SU-DHL-6 (cell line): ENCODE measurements at regions not wholly inside any gene's neighbourhood (a gene's known extent, or its start where the extent isn't known, plus 50 kb on each side); places are given as distances from the start of the nearest gene placed in this dataset.

Source experiments
- H2AFZ ChIP-seq: fragments of 200-600 bp; sonication (generic); 2 replicates; pipeline ENCODE4 v1.6.1; 2014; ENCODE audit warnings: low read depth, mild to moderate bottlenecking, moderate library complexity, mixed read lengths, antibody characterized with exemption, low read length; ENCODE audit not compliant: severe bottlenecking
- H3F3A ChIP-seq: fragments of 200-600 bp; shearing (Covaris generic); 2 replicates; pipeline ENCODE4 v1.6.0; 2016; ENCODE audit warnings: antibody characterized with exemption, mild to moderate bottlenecking; ENCODE audit not compliant: insufficient read depth
- H3K27ac ChIP-seq: fragments of 200-600 bp; sonication (generic); 2 replicates; pipeline ENCODE4 v1.5.1; 2016; ENCODE audit warnings: low read depth, mild to moderate bottlenecking, low read length, moderate library complexity, mixed read lengths
- H3K27me3 ChIP-seq: fragments of 200-600 bp; sonication (generic), shearing (Covaris generic); 2 replicates; pipeline ENCODE4 v1.6.0; 2014; ENCODE audit warnings: mild to moderate bottlenecking, low read length
- H3K36me3 ChIP-seq: fragments of 200-600 bp; sonication (generic); 2 replicates; pipeline ENCODE4 v1.6.1; 2014; ENCODE audit warnings: mild to moderate bottlenecking, low read length, mixed read lengths
- H3K4me2 ChIP-seq: fragments of 300-600, 200-600 bp; shearing (Covaris generic), sonication (generic); 2 replicates; pipeline ENCODE4 v1.6.0; 2014; ENCODE audit warnings: low read length, low read depth, mild to moderate bottlenecking; ENCODE audit not compliant: poor library complexity, severe bottlenecking
- H3K4me3 ChIP-seq: fragments of 200-600 bp; sonication (generic); 2 replicates; pipeline ENCODE4 v1.5.1; 2014; ENCODE audit warnings: antibody characterized with exemption, low read length, mild to moderate bottlenecking, mixed read lengths; ENCODE audit not compliant: insufficient read depth, poor library complexity, severe bottlenecking
- H3K79me2 ChIP-seq: fragments of 200-600 bp; sonication (generic); 2 replicates; pipeline ENCODE4 v1.6.1; 2014; ENCODE audit warnings: mild to moderate bottlenecking, low read length, moderate library complexity; ENCODE audit not compliant: insufficient read depth
- H3K9ac ChIP-seq: fragments of 200-600 bp; sonication (generic); 2 replicates; pipeline ENCODE4 v1.7.0; 2014; ENCODE audit warnings: mild to moderate bottlenecking, low read length
- H3K9me2 ChIP-seq: fragments of 200-600 bp; sonication (generic); replicated peaks from 2 replicates; pipeline ENCODE4 v1.6.1; 2014; ENCODE audit warnings: low read length; ENCODE audit not compliant: insufficient read depth
- H3K9me3 ChIP-seq: fragments of 200-600 bp; sonication (generic); 2 replicates; pipeline ENCODE4 v1.6.1; 2014; ENCODE audit warnings: low read length, mixed read lengths; ENCODE audit not compliant: insufficient read depth
- H4K20me1 ChIP-seq: fragments of 200-600 bp; sonication (generic); 2 replicates; pipeline ENCODE4 v1.6.1; 2014; ENCODE audit warnings: low read depth, mild to moderate bottlenecking, antibody characterized with exemption, low read length, moderate library complexity, mixed read lengths
- EZH2phosphoT487 ChIP-seq: fragments of 200-600 bp; sonication (generic), shearing (Covaris generic); conservative IDR thresholded peaks from 2 replicates; pipeline ENCODE4 v1.6.1; 2018; ENCODE audit warnings: mild to moderate bottlenecking, antibody characterized with exemption, low read length, moderate library complexity, mixed read lengths
- TF ChIP-seq, protein P1 (sequence below): fragments of 200-600 bp; sonication (generic); IDR thresholded peaks from one replicate; pipeline ENCODE4 v1.5.1; 2017; ENCODE audit warnings: antibody characterized with exemption, mild to moderate bottlenecking, low read length, moderate library complexity; ENCODE audit not compliant: insufficient read depth, poor library complexity, severe bottlenecking

DNA sequence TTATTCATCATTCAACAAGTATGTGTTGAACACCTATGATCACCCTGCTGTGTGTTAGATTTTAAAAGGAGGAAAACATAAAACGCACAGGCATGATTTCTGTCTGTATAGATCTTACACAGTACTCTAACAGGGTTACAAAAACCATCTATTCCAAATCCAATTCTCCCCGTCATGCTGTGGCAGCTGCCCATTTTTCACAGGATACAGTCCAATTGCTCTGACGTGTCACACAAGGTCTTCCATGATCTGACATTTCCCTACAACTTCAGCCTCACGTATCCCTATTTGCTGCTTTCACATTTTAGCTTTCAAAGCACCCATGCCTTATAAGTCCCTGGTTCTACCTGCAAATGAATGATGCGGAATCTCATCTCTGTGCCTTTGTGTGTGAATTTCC is 67.0 kb upstream of the CNTNAP4 start:
- H3K4me3 ChIP-seq, result no peak overlapping the region
- H3K9me2 ChIP-seq, result no peaks in the 10 kb centered on the region
- H3K27ac ChIP-seq, result no peak overlapping the region
- no peak overlapping the region for H3K4me2 ChIP-seq
- no peak overlapping the region for H2AFZ ChIP-seq
- H4K20me1 ChIP-seq, result no peaks in the 10 kb centered on the region
- no peaks in the 10 kb centered on the region for H3K79me2 ChIP-seq
- no peaks in the 10 kb centered on the region for H3K27me3 ChIP-seq
- TF ChIP-seq, protein P1, sequence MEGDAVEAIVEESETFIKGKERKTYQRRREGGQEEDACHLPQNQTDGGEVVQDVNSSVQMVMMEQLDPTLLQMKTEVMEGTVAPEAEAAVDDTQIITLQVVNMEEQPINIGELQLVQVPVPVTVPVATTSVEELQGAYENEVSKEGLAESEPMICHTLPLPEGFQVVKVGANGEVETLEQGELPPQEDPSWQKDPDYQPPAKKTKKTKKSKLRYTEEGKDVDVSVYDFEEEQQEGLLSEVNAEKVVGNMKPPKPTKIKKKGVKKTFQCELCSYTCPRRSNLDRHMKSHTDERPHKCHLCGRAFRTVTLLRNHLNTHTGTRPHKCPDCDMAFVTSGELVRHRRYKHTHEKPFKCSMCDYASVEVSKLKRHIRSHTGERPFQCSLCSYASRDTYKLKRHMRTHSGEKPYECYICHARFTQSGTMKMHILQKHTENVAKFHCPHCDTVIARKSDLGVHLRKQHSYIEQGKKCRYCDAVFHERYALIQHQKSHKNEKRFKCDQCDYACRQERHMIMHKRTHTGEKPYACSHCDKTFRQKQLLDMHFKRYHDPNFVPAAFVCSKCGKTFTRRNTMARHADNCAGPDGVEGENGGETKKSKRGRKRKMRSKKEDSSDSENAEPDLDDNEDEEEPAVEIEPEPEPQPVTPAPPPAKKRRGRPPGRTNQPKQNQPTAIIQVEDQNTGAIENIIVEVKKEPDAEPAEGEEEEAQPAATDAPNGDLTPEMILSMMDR, result no peak
- no peak for TF ChIP-seq EZH2phosphoT487
- H3F3A ChIP-seq, result no peaks in the 10 kb centered on the region
- no peaks in the 10 kb centered on the region for H3K36me3 ChIP-seq
- no peak overlapping the region for H3K9ac ChIP-seq
- no peaks in the 10 kb centered on the region for H3K9me3 ChIP-seq

DNA sequence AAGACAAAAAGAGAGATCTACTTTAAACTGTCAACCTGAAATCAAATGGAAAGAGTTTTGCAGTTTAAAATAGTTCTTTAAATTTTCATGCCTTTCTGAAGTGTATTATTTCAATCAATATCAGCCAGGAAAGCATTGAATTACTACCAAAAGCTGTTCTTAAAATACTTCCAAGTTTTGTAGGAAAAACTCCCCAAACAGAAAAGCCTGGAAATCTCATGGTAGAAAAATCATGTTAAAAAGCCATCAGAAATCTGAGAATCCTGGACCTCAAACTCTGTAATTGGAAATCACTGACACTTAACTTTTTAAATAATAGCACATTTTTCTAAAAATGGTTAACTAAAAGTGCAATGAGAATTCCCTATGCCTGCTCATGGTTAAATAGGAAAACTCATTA is 63.3 kb upstream of the CNTNAP4 start:
- no peak overlapping the region for H2AFZ ChIP-seq
- H3K36me3 ChIP-seq, result no peaks in the 10 kb centered on the region
- H3F3A ChIP-seq, result no peaks in the 10 kb centered on the region
- H3K4me2 ChIP-seq, result no peak overlapping the region
- no peak overlapping the region for H3K27ac ChIP-seq
- TF ChIP-seq, protein P1, result no peak
- H3K79me2 ChIP-seq, result no peaks in the 10 kb centered on the region
- H3K9me3 ChIP-seq, result no peaks in the 10 kb centered on the region
- no peaks in the 10 kb centered on the region for H3K27me3 ChIP-seq
- no peaks in the 10 kb centered on the region for H4K20me1 ChIP-seq
- H3K4me3 ChIP-seq, result no peak overlapping the region
- no peak overlapping the region for H3K9ac ChIP-seq
- no peaks in the 10 kb centered on the region for H3K9me2 ChIP-seq

DNA sequence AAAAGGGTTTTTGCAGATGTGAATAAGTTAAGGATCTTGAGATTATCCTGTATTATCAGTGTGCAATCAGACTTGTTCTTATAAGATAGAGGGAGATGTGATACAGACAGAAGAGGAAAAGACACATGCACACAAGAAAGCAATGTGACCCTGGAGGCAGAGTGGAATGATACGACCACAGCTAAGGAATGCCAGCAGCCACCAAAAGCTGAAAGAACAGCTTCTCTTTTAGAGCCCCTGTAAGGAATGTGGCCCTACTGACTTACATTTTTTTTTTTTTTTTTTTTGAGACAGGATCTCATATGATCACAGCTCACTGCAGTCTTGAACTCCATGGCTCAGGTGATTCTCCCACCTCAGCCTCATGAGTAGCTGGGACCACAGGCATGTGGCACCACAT is 62.3 kb upstream of the CNTNAP4 start:
- no peak overlapping the region for H3K27ac ChIP-seq
- H3K9me2 ChIP-seq, result no peaks in the 10 kb centered on the region
- H3K4me3 ChIP-seq, result no peak overlapping the region
- TF ChIP-seq, protein P1, result no peak
- H3K9me3 ChIP-seq, result no peaks in the 10 kb centered on the region
- H4K20me1 ChIP-seq, result no peaks in the 10 kb centered on the region
- H3F3A ChIP-seq, result no peaks in the 10 kb centered on the region
- no peak overlapping the region for H3K9ac ChIP-seq
- H3K36me3 ChIP-seq, result no peaks in the 10 kb centered on the region
- H2AFZ ChIP-seq, result no peak overlapping the region
- no peak overlapping the region for H3K4me2 ChIP-seq
- no peaks in the 10 kb centered on the region for H3K27me3 ChIP-seq
- H3K79me2 ChIP-seq, result no peaks in the 10 kb centered on the region

DNA sequence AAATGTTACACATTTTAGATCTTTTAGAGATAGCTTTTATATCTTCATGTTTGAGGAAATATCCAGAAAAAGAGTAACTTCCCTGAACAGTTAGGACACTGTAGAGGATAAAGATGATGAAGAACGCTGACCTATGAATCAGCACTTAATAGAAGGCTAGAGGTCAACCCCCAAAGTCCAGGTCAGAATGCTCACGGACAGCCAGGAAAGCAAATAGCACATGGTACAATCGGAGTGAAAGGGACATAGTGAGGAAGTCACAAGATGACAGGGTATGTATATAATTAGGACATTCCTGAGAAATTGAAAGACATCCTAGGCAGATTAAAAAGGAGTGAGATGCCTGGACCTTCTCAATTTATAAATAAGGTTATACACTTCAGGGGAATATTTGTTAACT is 55.1 kb upstream of the CNTNAP4 start:
- Histone ChIP-seq H3K9me2 (no peaks in the 10 kb centered on the region), H3K27me3 (no peaks in the 10 kb centered on the region), H3K9me3 (no peaks in the 10 kb centered on the region), H3K79me2 (no peaks in the 10 kb centered on the region), H3F3A (no peaks in the 10 kb centered on the region), H4K20me1 (no peaks in the 10 kb centered on the region), H3K9ac (no peak overlapping the region), H3K4me2 (no peak overlapping the region), H3K36me3 (no peaks in the 10 kb centered on the region), H3K27ac (no peak overlapping the region), H3K4me3 (no peak overlapping the region), H2AFZ (no peak overlapping the region)
- TF ChIP-seq, protein P1, result no peak
- TF ChIP-seq EZH2phosphoT487, result no peak
